ENCODE measurements at regions not wholly inside any gene's neighbourhood (a gene's known extent, or its start where the extent isn't known, plus 50 kb on each side); places are given as distances from the start of the nearest gene placed in this dataset.

DNA sequence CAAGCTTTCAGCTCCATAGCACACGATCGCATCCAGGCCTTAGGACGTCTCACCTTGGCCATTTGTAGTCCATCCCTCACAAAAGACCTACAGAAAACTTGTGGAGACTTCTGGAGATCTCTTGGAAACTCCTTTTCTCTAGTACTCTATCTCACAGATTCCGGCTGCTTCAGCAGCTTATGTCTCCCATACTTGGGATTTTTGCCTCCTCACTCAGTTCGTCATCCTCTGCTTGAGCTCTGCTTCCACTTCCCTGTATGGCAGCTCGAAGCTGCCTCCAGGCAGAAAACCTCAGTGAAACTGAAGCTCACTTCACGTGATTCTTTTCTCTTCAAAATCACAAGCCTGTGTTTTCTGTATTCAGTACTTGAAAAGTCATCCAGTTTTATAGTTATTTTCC is 178.7 kb upstream of the GDF10 start:
- TF ChIP-seq, protein P1, sequence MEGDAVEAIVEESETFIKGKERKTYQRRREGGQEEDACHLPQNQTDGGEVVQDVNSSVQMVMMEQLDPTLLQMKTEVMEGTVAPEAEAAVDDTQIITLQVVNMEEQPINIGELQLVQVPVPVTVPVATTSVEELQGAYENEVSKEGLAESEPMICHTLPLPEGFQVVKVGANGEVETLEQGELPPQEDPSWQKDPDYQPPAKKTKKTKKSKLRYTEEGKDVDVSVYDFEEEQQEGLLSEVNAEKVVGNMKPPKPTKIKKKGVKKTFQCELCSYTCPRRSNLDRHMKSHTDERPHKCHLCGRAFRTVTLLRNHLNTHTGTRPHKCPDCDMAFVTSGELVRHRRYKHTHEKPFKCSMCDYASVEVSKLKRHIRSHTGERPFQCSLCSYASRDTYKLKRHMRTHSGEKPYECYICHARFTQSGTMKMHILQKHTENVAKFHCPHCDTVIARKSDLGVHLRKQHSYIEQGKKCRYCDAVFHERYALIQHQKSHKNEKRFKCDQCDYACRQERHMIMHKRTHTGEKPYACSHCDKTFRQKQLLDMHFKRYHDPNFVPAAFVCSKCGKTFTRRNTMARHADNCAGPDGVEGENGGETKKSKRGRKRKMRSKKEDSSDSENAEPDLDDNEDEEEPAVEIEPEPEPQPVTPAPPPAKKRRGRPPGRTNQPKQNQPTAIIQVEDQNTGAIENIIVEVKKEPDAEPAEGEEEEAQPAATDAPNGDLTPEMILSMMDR (IDR thresholded peaks at IDR 0.05), result no peak
- no peak for TF ChIP-seq POLR2A (IDR thresholded peaks at IDR 0.05)

All from thyroid gland (tissue), 4 donors.